PC-9 (cell line): ENCODE measurements at regions not wholly inside any gene's neighbourhood (a gene's known extent, or its start where the extent isn't known, plus 50 kb on each side); places are given as distances from the start of the nearest gene placed in this dataset.

Experiments used
- BruUV-seq: library from RNA; stranded (reverse); fragments of 400-500 nt; replicated peaks from 2 replicates; lab custom pipeline; 2021; lab: Mats Ljungman, UMichigan
- CTCF ChIA-PET: fragments of 300-600 bp; sonication (Branson Sonifier 250); formaldehyde crosslinking; loops from one replicate; lab custom pipeline; 2022; ENCODE audit warnings: antibody characterized with exemption; lab: Charles Lee
- POLR2A ChIA-PET: fragments of 300-600 bp; sonication (Branson Sonifier 250); formaldehyde crosslinking; loops from one replicate; lab custom pipeline; 2022; ENCODE audit warnings: antibody characterized with exemption; ENCODE audit not compliant: unreplicated experiment; lab: Charles Lee
- DNase-seq, 2 experiments: peaks; one replicate each; pipeline versions ENCODE4 v3.0.0 to v3.0.0-alpha.2; 2015 to 2022; ENCODE audit warnings: mixed read lengths in 1 of 2
- H2AFZ ChIP-seq: fragments of 200-600 bp; sonication (generic); 2 replicates; pipeline ENCODE4 v1.8.1; 2017; ENCODE audit warnings: antibody characterized with exemption
- H3F3A ChIP-seq: fragments of 200-600 bp; sonication (generic); 2 replicates; pipeline ENCODE4 v1.8.1; 2017; ENCODE audit warnings: antibody characterized with exemption, mild to moderate bottlenecking, low read depth; ENCODE audit not compliant: insufficient read depth
- H3K27ac ChIP-seq: fragments of 200-600 bp; sonication (generic); 2 replicates; pipeline ENCODE4 v1.6.1; 2016; ENCODE audit warnings: mixed run types
- H3K27me3 ChIP-seq: fragments of 200-600 bp; sonication (generic); 2 replicates; pipeline ENCODE4 v1.6.1; 2016; ENCODE audit warnings: low read depth, mixed run types; ENCODE audit not compliant: insufficient read depth
- H3K36me3 ChIP-seq: fragments of 200-600 bp; sonication (generic); 2 replicates; pipeline ENCODE4 v1.6.1; 2016; ENCODE audit warnings: low read depth, mixed run types
- H3K4me1 ChIP-seq: fragments of 200-600 bp; sonication (generic); replicated peaks from 2 replicates; pipeline ENCODE4 v1.6.1; 2016; ENCODE audit warnings: mixed run types; ENCODE audit not compliant: insufficient read depth
- H3K4me2 ChIP-seq: fragments of 200-600 bp; sonication (generic); 2 replicates; pipeline ENCODE4 v1.6.1; 2017; ENCODE audit warnings: mixed run types
- H3K4me3 ChIP-seq: fragments of 200-600 bp; sonication (generic); 2 replicates; pipeline ENCODE4 v1.6.1; 2016; ENCODE audit warnings: mixed run types
- H3K79me2 ChIP-seq: fragments of 200-600 bp; sonication (generic); 2 replicates; pipeline ENCODE4 v1.6.1; 2017; ENCODE audit warnings: low read depth, mixed run types
- H3K9me2 ChIP-seq: fragments of 200-600 bp; sonication (generic); 2 replicates; pipeline ENCODE4 v1.8.1; 2017; ENCODE audit warnings: mild to moderate bottlenecking; ENCODE audit not compliant: insufficient read depth
- H3K9me3 ChIP-seq: fragments of 200-600 bp; sonication (generic); 2 replicates; pipeline ENCODE4 v1.8.1; 2016; ENCODE audit warnings: low read depth; ENCODE audit not compliant: insufficient read depth
- H4K20me1 ChIP-seq: fragments of 200-600 bp; sonication (generic); 2 replicates; pipeline ENCODE4 v1.8.1; 2017; ENCODE audit not compliant: insufficient read depth
- EZH2 ChIP-seq: fragments of 200-600 bp; sonication (generic); IDR thresholded peaks from 2 replicates; pipeline ENCODE4 v1.8.0; 2017; ENCODE audit warnings: antibody characterized with exemption, low read depth
- intact Hi-C: fragments of 100-400 bp; cut with micrococcal nuclease; formaldehyde crosslinking; loops from one replicate; pipeline ENCODE4 v1.10.0; 2022; ENCODE audit not compliant: unreplicated experiment
- TF ChIP-seq, protein P1 (sequence below): fragments of 200-600 bp; sonication (generic); conservative IDR thresholded peaks from 2 replicates; pipeline ENCODE4 v1.6.1; 2017; ENCODE audit warnings: mixed run types, antibody characterized with exemption, mild to moderate bottlenecking, moderate library complexity

DNA sequence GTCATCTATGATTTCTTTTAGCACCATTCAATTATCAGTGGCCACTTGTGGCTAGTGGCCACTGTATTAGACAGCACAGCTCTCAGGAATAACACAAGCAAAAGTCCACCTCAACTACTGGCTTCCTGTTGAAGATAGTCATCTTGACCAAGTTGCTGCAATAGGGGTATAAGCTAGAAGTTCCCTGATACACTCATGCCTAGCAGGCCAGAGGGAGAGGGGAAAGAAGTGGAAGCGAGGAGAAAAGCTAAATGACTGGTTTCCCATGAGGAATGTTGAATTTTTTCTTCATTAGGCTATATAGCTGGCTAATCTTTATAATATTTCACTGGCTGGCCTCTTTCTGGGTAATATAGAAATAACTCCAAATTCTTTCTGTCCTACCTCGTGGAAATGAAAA, 327.5 kb upstream of the MEOX2 start:
- Histone ChIP-seq H3K27ac (no peak overlapping the region), H3K9me3 (no peaks in the 10 kb centered on the region), H2AFZ (no peak overlapping the region), H3K9me2 (no peaks in the 10 kb centered on the region), H3K4me3 (no peak overlapping the region), H3K4me2 (no peak overlapping the region), H3K4me1 (no peaks in the 10 kb centered on the region), H4K20me1 (no peaks in the 10 kb centered on the region), H3K79me2 (no peaks in the 10 kb centered on the region), H3K36me3 (no peaks in the 10 kb centered on the region), H3K27me3 (no peaks in the 10 kb centered on the region), H3F3A (no peaks in the 10 kb centered on the region)
- ChIA-PET CTCF (no interaction called here), POLR2A (no interaction called here)
- BruUV-seq: no TSS peak
- no peak for DNase-seq
- TF ChIP-seq EZH2: no peak
- TF ChIP-seq, protein P1, sequence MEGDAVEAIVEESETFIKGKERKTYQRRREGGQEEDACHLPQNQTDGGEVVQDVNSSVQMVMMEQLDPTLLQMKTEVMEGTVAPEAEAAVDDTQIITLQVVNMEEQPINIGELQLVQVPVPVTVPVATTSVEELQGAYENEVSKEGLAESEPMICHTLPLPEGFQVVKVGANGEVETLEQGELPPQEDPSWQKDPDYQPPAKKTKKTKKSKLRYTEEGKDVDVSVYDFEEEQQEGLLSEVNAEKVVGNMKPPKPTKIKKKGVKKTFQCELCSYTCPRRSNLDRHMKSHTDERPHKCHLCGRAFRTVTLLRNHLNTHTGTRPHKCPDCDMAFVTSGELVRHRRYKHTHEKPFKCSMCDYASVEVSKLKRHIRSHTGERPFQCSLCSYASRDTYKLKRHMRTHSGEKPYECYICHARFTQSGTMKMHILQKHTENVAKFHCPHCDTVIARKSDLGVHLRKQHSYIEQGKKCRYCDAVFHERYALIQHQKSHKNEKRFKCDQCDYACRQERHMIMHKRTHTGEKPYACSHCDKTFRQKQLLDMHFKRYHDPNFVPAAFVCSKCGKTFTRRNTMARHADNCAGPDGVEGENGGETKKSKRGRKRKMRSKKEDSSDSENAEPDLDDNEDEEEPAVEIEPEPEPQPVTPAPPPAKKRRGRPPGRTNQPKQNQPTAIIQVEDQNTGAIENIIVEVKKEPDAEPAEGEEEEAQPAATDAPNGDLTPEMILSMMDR: no peak
- intact Hi-C loops: no loop called here

DNA sequence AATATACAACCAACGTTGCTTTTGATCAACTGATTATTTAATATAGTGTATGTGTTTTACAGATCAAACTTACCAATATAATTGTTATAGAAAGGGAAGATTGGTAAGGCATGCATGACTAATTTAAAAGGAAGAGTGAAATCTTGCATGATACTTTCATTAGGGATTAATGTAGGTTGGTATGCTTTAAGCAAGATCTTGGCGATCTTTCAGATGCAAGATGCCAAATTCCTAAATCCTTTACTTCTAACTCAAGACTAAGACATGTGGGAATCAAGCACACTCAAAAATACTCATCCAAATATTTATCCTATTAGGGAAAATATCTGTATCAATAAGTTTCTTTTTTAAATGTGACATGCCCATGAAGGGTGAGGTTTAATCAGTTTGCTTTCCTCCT, 321.4 kb upstream of the MEOX2 start:
- TF ChIP-seq EZH2: no peak
- TF ChIP-seq, protein P1: no peak
- Histone ChIP-seq H3K27me3 (no peaks in the 10 kb centered on the region), H3K9me3 (no peaks in the 10 kb centered on the region), H3K9me2 (no peaks in the 10 kb centered on the region), H3F3A (no peaks in the 10 kb centered on the region), H3K27ac (no peak overlapping the region), H3K4me3 (no peak overlapping the region), H3K36me3 (no peaks in the 10 kb centered on the region), H4K20me1 (no peaks in the 10 kb centered on the region), H3K79me2 (no peaks in the 10 kb centered on the region), H2AFZ (no peak overlapping the region), H3K4me1 (no peaks in the 10 kb centered on the region), H3K4me2 (no peak overlapping the region)
- DNase-seq: no peak
- ChIA-PET CTCF (no interaction called here), POLR2A (no interaction called here)
- intact Hi-C loops: no loop called here
- BruUV-seq: no TSS peak

DNA sequence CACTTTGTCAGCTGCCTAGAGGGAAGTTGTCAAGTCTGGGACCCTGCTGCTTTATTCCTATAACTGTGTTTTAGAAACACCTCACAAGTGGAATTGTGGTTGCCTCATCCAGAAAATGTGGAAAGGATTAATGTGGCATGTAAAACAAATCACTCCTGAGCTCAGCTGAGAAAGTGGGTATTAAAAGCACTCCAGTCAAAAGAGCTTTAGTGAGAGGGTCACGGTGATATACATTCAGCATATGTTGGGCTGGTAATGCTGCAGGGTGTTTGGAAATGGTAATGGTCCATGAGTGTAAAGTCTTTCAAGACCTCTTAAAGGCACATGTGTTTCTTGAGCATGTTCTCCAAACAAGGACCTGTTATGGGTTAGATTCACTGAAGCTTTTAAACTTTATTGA, 318.2 kb upstream of the MEOX2 start:
- H2AFZ ChIP-seq: no peak overlapping the region
- intact Hi-C loops: no loop called here
- H3K27me3 ChIP-seq: no peaks in the 10 kb centered on the region
- ChIA-PET POLR2A (no interaction called here), CTCF (interaction anchor here (0.6 kb wide), 1 partner anchor 1282 kb away, joined by 7 read pairs; no protein-coding TSS in a partner anchor)
- no peaks in the 10 kb centered on the region for H3F3A ChIP-seq
- H3K4me1 ChIP-seq: no peaks in the 10 kb centered on the region
- no peaks in the 10 kb centered on the region for H4K20me1 ChIP-seq
- TF ChIP-seq, protein P1: no peak
- no peak for TF ChIP-seq EZH2
- H3K79me2 ChIP-seq: no peaks in the 10 kb centered on the region
- no peak for DNase-seq
- H3K9me3 ChIP-seq: no peaks in the 10 kb centered on the region
- H3K36me3 ChIP-seq: no peaks in the 10 kb centered on the region
- no peaks in the 10 kb centered on the region for H3K9me2 ChIP-seq
- H3K4me3 ChIP-seq: no peak overlapping the region
- H3K4me2 ChIP-seq: no peak overlapping the region
- no peak overlapping the region for H3K27ac ChIP-seq
- BruUV-seq: no TSS peak
